Daoy (cell line): ENCODE measurements at regions not wholly inside any gene's neighbourhood (a gene's known extent, or its start where the extent isn't known, plus 50 kb on each side); places are given as distances from the start of the nearest gene placed in this dataset.
"Not testable (repeated sequence)": the region's sequence is repeated elsewhere in the genome, so short reads cannot be mapped to it uniquely, and the experiment has no call there.

Experiments used
- DNase-seq: peaks from one replicate; pipeline ENCODE4 v3.0.0-alpha.2; 2015; ENCODE audit warnings: low read depth

- DNase-seq, result no peak
Measured at GRCh38 chr7:69433081-69433480, 165.2 kb upstream of the AUTS2 start.

DNA sequence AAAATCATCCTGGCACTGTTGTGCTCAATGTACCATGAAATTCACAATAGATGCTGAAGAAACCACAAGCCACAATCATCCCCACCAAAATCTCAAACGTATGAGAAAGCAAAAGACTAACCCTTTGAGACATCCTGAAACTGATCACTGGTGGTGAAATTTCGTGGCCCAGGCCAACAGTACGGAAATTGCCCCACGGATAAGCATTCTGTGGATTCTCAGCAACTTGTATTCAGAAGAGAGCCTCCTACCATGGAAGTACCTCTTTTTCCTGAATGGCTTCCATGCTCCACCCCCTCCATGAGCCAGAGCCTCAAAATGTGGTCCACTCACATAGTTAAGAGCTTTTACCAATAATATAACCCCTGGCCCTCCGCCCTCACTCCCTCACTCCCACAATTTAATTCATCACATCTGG, 163.9 kb upstream of the AUTS2 start:
- DNase-seq, result peak; percentile 75

- DNase-seq, result no peak
Measured at GRCh38 chr7:69435711-69436110, 162.6 kb upstream of the AUTS2 start.

- DNase-seq, result no peak
Measured at GRCh38 chr7:69436946-69437345, 161.3 kb upstream of the AUTS2 start.

DNA sequence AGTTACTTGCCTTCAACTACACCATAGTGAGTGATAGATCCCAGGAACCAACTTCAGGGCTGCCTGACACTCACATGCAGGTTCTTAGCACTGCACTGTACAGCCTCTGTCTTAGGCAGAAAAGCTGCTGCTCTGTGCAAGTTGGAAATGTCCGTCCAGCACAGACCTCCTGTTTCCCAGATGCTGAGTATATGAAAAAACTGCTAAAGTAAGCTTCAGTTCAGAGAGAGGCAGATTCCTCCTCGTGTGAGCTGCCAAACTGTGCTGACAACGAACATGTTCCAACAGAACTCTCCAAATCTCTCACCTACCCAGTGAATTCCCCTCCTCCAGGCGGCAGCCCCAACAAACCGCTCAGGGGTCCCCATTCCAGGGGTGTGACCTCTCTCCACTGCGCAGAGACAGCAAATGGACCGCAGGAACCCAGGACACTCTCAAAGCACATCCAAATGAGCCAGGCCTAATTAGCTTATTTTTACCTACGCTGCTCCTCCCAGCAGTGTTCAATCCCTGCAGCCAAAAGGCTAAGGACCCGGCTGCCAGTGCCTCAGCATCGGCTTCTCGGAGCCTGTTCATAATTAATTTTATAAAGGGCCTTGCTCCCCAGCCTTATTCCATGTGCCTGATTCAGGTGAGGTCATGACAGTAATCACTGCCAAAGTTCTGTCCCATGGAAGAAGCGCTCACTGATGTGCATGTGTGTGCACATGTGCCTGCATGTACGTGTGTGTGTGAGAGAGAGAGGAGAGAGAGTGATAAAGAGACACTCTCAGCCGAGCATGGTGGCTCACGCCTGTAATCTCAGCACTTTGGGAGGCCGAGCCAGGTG, 159.5 kb upstream of the AUTS2 start:
- DNase-seq, result no peak

DNA sequence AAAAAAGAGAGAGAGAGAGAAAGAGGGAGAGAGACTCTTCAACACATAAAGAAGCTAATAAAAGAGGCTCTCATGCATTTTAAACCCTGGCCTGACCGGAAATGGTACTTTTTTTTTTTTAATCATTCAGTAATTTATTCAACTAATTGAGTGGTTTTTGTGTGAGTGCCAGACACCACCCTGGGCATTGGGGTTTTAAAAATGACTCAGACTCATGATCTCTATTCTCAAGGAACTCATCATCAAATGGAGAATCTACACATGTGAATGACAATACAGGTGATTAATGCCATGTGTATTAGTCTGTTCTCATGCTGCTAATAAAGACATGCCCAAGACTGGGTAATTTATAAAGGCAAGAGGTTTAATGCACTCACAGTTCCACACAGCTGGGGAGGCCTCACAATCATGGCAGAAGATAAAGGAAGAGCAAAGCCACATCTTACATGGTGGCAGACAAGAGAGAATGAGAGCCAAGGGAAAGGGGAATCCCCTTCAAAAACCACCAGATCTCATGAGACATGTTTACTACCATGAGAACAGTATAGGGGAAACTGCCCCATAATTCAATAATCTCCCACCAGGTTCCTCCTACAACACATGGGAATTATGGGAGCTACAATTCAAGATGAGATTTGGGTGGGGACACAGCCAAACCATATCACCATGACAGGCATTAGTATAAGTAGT, 158.5 kb upstream of the AUTS2 start:
- DNase-seq, result no peak

GRCh38 chr7:69440976-69441375, 157.3 kb upstream of the AUTS2 start:
- no peak for DNase-seq

DNA sequence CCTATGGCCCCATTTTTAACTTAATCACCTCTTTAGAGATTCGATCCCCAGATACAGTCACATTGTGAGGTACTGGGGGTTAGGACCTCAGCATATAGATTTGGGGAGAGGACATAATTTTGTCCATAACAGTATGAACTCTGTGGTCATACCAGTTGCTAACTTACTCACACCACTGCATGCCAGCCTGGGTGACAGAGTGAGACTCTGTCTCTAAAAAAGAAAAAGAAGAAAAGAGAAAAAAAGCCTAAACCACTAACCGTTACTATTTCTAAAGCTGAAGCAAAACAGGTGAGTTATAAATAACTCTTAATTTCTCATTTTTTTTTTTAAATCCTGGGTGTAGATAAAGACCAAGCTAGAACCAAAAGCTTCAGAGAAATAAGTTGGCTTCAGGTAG, 155.1 kb upstream of the AUTS2 start:
- DNase-seq, result no peak

GRCh38 chr7:69445541-69445940, 152.7 kb upstream of the AUTS2 start:
- DNase-seq, result no peak

- not testable (repeated sequence) for DNase-seq
Measured at GRCh38 chr7:69446213-69446612, 152.1 kb upstream of the AUTS2 start.

GRCh38 chr7:69448071-69448470, 150.2 kb upstream of the AUTS2 start:
- DNase-seq, result no peak

DNA sequence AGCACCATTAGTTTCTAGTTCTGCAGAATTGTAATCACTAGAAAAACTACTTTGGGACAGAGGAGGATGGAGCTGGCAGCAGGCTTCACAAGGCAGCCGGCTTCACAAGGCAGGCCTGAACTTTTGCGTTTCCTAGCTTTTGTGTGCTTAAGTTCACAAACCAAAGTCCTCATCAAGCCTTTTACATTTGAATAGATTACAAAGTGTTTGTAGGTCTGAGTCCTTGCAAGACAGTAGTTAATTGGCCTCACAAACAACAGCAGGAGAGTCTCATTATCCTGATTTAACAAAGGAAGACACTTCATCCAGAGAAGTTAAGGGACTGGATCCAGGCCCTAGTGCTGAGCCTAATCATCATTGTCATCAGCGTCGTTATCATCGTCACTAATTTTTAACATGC, 147.8 kb upstream of the AUTS2 start:
- DNase-seq, result no peak

DNA sequence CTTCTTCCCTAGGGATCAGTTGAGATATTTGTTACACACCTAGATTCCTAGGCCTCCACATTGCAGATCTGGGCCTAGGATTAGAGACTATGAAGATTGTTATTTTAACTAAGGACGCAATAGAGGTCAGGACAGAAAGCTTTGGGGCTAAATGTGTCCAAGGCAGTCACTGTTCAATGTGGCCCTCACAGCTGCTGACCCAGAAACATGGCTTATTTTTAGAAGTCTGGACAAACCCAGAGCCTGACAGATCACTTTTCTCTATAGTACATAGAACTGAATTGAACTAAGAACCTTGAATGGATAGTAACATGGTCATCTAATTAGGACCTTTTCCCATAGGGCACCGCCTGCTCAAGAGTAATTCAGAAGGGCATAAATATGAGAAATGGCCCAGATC, 146.6 kb upstream of the AUTS2 start:
- no peak for DNase-seq

DNA sequence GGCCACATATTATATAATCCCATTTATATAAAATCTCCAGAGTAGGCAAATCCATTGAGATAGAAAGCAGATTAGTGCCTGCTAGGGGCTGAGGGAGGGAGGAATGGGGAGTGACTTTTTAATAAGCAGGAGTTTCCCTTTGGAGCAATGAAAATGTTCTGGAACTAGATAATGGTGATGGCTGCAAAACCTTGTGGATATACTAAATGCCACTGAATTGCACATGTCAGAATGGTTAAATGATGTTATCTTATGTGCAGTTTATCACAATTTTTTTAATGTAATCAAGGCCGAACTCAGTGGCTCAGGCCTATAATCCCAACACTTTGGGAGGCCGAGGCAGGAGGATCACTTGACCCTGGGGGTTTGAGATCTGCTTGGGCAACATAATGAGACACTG, 145.5 kb upstream of the AUTS2 start:
- DNase-seq, result no peak

DNA sequence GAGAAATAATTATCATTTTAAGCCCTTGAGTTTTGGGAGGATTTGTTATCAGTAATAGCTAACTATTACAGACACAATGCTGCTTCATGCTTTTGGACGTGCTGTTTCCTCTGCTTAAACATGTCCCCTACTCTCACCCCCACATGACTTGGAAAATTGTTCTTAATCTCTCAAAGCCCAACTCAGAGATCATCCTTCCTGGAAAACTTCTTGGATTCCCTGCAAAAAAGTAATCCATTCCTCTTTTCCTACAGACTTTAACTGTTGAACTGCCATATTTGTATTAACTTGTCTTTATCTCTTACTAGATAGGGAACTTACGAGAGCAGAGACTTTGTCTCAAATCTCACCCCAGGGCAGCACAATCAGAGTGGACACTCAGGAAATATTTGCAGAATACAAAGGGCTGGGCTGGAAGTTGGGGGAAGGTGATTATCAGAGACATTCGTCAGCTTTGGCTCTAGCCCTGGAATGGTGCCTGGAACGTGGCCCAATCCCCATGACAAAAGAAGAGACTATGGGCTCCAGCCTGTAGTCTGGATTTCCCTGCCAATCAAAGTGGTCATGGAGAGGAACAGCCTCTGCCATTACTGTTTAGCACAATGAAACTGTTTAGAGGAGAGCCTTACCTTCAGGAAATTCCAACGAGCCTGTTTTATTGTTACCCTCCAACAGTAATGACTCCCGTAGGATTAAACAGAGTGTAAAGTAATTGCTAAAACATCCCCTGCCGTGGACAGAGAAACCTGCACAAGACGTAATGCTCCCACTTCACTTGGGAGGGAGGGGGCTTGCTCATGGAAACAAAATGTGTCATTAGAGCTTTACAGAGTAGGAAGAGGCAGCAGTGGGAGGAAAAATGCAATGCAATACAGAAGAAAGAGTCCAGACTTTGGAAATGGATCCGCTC, 140.4 kb upstream of the AUTS2 start:
- DNase-seq, result peak; percentile 70

GRCh38 chr7:69464035-69464434, 134.2 kb upstream of the AUTS2 start:
- no peak for DNase-seq

DNA sequence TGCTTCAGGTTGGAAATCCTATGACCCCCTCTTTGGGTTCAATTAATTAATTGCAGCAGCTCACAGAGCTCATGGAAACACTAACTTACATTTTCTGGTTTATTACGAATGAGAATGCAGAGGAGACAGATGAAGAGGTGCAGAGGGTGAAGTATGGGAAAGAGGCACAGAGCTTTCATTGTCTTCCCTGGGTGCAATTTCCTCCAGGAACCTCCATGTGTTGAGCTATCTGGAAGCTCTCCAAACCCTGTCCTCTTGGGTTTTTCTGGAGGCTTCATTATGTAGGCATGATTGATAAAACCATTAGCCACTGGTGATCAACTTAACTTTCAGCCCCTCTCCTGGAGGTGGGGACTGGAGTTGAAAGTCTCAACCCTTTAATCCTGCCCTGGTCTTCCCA, 133.0 kb upstream of the AUTS2 start:
- no peak for DNase-seq

DNA sequence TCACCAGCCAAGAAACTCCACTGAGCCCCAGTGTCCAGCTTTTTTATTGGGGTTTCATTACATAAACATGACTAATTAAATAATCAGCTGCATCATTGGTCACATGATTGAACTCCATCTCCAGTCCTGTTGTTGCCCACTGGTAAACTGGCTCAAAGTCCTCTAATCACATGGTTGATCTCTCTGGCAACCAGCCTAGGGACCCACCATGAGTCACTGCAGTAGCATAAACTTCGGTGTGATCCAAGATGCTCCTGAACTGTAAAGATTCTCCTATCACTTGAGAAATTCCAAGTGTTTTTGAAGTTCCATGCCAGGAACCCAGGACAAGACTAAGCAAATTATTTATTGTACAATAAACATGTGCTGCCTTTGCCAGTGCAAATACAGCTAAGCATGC, 130.4 kb upstream of the AUTS2 start:
- no peak for DNase-seq

DNA sequence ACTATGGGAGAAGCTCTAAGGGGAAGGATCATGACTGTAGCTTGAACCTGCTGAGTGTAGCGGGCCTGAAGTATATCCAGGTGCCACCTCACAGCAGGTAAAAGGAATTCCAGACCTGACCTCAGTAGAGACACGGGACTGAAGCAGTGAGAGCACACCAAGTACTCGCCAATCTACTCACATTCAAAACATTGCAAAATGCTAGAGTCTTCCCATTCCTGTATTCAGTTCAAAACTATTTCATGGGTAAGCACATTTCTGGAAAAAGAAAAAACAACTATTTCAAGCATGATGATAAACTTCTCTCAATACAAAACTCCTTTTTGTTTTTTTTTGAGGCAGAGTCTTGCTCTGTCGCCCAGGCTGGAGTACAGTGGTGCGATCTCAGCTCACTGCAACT, 121.9 kb upstream of the AUTS2 start:
- DNase-seq, result no peak

GRCh38 chr7:69482676-69483075, 115.6 kb upstream of the AUTS2 start:
- no peak for DNase-seq

DNA sequence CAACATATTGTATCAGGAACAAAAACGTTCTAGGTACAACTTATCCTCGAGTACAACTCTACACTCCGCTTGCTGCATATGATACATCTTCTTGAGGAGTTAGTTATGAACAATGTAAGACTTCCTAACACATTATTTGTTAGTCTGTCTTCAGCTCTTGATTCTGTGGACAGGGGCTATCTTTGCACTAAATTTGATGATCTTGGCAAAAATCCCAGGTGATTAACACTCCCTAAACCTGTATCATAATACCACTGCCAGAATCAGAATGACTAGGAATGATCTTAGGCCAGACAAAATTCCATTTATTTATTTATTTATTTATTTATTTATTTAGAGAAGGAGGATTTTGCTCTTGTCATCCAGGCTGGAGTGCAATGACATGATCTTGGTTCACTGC, 108.7 kb upstream of the AUTS2 start:
- no peak for DNase-seq

DNA sequence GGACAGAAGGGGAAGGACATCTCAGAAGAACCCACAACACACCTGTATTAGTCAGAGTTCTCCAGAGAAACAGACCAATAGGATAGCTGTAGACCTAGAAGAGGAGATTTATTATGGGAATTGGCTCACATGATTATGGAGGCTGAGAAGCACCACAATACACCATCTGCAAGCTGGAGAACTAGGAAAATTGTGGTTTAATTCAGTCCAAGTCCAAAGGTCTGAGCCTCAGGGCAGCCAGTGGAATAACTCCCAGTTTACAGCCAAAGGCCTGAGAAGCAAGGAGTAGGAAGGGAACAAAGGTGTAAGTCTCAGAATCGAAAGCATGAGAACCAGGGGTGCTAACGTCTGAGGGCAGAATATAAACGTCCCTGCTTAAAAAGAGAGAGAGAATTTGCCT, 99.6 kb upstream of the AUTS2 start:
- DNase-seq, result no peak
